ENCODE measurements at regions not wholly inside any gene's neighbourhood (a gene's known extent, or its start where the extent isn't known, plus 50 kb on each side); places are given as distances from the start of the nearest gene placed in this dataset.
"Not testable (repeated sequence)": the region's sequence is repeated elsewhere in the genome, so short reads cannot be mapped to it uniquely, and the experiment has no call there.

DNA sequence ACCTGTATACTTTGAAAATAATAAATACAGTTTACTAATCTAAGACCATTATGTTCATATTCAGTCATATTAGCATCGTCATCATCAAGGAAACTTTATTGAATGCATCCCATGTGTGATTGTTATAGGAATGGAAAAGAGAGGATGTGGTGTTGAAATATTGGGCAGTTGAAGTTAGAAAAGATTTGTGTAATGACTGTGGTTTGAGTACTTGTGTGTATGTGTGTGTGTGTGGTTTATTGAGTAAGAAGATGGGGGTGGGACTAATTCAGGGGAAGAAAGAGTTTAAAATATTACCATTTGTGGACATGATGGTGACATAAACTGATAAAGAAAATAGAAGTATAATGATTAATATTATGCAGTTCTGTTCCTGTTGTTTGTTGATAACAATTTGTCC is 238.7 kb upstream of the SEL1L start:
- DNase-seq (ENCODE audit: low spot score), result no peak
- in situ Hi-C loops (cut with MboI; ENCODE audit: low pct_unique_long_range_greater_than_20kb, low sequenced_read_pairs, unreplicated experiment), result no loop called here
- TF ChIP-seq, protein P1, sequence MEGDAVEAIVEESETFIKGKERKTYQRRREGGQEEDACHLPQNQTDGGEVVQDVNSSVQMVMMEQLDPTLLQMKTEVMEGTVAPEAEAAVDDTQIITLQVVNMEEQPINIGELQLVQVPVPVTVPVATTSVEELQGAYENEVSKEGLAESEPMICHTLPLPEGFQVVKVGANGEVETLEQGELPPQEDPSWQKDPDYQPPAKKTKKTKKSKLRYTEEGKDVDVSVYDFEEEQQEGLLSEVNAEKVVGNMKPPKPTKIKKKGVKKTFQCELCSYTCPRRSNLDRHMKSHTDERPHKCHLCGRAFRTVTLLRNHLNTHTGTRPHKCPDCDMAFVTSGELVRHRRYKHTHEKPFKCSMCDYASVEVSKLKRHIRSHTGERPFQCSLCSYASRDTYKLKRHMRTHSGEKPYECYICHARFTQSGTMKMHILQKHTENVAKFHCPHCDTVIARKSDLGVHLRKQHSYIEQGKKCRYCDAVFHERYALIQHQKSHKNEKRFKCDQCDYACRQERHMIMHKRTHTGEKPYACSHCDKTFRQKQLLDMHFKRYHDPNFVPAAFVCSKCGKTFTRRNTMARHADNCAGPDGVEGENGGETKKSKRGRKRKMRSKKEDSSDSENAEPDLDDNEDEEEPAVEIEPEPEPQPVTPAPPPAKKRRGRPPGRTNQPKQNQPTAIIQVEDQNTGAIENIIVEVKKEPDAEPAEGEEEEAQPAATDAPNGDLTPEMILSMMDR (IDR thresholded peaks at IDR 0.05; ENCODE audit: extremely low read depth, insufficient read depth, missing control alignments), result no peak

DNA sequence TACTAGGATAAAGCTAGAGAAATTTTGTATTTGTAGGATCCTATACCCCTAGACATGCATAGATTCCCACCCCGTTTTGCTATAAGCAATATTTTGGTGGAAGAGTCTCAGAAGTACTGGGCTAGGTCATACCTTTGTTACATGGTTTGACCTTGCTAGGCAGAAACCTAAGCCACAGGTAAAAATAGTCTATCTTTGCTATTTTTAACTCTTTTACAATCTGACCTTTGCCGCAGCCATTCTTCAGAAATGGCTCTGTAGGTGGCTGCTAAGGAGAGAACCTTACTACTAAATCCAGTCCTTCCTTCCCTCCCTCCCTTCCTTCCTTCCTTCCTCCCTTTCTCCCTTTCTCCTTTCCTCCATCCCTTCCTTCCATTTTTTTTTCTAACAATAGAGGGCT is 242.9 kb upstream of the SEL1L start:
- TF ChIP-seq, protein P1 (IDR thresholded peaks at IDR 0.05; ENCODE audit: extremely low read depth, insufficient read depth, missing control alignments), result no peak
- no peak for DNase-seq (ENCODE audit: low spot score)
- in situ Hi-C loops (cut with MboI; ENCODE audit: low pct_unique_long_range_greater_than_20kb, low sequenced_read_pairs, unreplicated experiment), result no loop called here

DNA sequence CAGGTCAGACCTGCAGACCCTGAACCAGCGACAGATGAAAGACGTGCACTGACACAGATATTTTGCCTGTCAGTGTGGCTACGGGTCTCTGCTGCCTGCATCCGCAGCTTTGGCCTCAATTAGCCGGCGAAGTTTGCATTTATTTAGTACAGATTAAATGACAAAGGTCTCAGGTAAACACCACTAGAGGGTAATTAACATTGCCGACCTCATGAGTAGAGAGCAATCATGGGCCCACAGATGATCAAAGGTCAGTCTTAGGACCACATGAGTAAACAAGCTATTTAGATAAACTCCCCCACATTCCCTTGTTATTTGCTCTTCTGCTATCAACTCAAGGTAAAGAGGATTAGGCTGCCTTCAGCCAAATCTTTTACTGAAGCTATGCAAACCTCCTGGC is 248.1 kb upstream of the SEL1L start:
- in situ Hi-C loops (cut with MboI; ENCODE audit: low pct_unique_long_range_greater_than_20kb, low sequenced_read_pairs, unreplicated experiment); DNase-seq (ENCODE audit: low spot score): not testable (repeated sequence)

DNA sequence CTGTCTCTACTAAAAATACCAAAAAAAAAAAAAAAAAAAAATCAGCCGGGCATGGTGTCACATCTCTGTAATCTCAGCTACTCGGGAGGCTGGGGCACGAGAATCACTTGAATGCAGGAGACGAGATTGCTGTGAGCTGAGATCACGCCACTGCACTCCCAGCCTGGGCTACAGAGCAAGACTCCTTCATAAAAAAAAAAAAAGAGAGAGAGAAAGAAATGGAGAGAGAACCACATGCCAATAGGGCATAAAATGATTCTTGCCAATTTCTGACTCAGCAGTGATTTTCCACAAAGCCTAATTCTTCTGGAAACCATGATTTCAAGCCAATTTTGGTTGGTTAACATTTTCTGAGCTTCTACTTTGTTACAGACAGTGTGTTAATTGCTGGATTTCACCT is 250.4 kb upstream of the SEL1L start:
- no peak for DNase-seq (ENCODE audit: low spot score)
- in situ Hi-C loops (cut with MboI; ENCODE audit: low pct_unique_long_range_greater_than_20kb, low sequenced_read_pairs, unreplicated experiment), result no loop called here
- TF ChIP-seq, protein P1 (IDR thresholded peaks at IDR 0.05; ENCODE audit: extremely low read depth, insufficient read depth, missing control alignments), result no peak

DNA sequence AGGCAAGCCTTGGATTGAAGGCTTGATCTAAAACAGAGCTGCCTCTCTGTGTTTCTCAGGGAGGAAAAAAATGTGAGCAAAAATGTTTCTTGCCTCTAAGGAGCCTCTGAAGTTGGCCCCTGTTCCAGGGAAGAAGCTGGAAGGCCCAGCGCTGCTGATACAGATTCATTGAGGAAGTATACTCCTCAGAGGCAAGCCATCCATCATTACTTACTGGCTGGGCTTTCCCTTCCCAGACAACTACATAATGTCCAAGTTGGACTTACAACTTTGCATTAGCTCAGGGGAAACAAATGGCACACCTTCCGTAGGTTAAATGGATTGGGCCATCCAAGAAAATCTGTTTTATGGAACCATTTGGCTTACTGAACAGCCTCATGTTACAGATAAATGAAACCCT is 263.7 kb upstream of the SEL1L start:
- in situ Hi-C loops (cut with MboI; ENCODE audit: low pct_unique_long_range_greater_than_20kb, low sequenced_read_pairs, unreplicated experiment), result no loop called here
- no peak for DNase-seq (ENCODE audit: low spot score)
- TF ChIP-seq, protein P1 (IDR thresholded peaks at IDR 0.05; ENCODE audit: extremely low read depth, insufficient read depth, missing control alignments), result no peak

DNA sequence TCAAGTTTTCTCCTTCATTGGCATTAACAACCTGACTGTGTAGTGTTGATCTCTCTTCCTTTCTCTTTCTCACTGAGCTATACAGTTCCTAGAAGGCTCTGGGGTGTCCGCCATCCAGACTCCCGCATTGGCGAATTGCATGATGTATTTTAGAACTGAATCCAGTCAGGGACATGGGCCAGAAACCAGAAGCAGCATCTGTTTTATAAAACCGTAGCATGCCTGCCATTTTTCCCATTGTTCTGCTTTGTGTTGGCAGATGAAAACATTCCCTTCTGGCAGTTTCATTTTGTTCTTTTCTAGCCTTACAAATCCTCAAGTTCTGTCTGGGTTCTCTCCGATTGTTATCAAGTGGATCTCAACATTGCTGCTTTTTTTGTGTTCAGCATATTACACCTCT is 268.3 kb upstream of the SEL1L start:
- TF ChIP-seq, protein P1 (IDR thresholded peaks at IDR 0.05; ENCODE audit: extremely low read depth, insufficient read depth, missing control alignments), result no peak
- in situ Hi-C loops (cut with MboI; ENCODE audit: low pct_unique_long_range_greater_than_20kb, low sequenced_read_pairs, unreplicated experiment), result no loop called here
- DNase-seq (ENCODE audit: low spot score), result no peak

DNA sequence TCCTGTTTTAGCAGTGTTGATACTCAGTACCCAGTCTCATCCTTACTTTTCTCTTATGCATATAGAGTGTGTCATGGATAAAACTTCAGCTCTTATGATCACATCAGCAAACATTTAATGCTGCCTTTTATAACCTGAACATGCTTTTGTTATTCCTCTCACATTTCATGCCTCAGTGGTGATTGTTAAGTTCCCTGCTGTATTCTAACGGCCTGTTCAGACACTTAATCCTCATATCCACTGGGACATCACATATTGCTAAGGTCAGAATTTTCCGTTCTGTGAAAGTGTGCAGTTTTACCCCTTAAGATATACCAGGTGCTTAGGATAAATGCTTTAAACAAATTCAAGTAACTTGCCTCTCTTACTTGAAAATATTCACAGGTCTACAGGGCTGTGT is 268.7 kb upstream of the SEL1L start:
- TF ChIP-seq, protein P1 (IDR thresholded peaks at IDR 0.05; ENCODE audit: extremely low read depth, insufficient read depth, missing control alignments), result no peak
- DNase-seq (ENCODE audit: low spot score), result no peak
- in situ Hi-C loops (cut with MboI; ENCODE audit: low pct_unique_long_range_greater_than_20kb, low sequenced_read_pairs, unreplicated experiment), result no loop called here
